Omental fat pad (tissue), 3 donors: ENCODE measurements at regions not wholly inside any gene's neighbourhood (a gene's known extent, or its start where the extent isn't known, plus 50 kb on each side); places are given as distances from the start of the nearest gene placed in this dataset.

ENCODE experiments used
- ATAC-seq: fragments of 150-250 bp; one replicate; pipeline ENCODE4 v1.9.1; 2016; ENCODE audit warnings: mild to moderate bottlenecking, moderate library complexity; ENCODE audit not compliant: low FRiP score
- DNase-seq: peaks from one replicate; pipeline ENCODE4 v3.0.0-alpha.2; 2019; ENCODE audit warnings: low spot score
- CTCF ChIP-seq, 3 donors: fragments of 450-650 bp; IDR thresholded peaks; one replicate each; pipeline ENCODE4 v1.5.1; 2016 to 2017; ENCODE audit warnings: antibody characterized with exemption in 3 of 3, mild to moderate bottlenecking in 3 of 3, moderate library complexity in 2 of 3

GRCh38 chr12:5192726-5193125 is 149.0 kb downstream of the KCNA5 start:
- ATAC-seq (no peak), DNase-seq (no peak)
- no peak for TF ChIP-seq CTCF (IDR thresholded peaks at IDR 0.05)

- ATAC-seq (no peak), DNase-seq (no peak)
- no peak for TF ChIP-seq CTCF (IDR thresholded peaks at IDR 0.05)
Observed at GRCh38 chr12:5194306-5194705, 150.6 kb downstream of the KCNA5 start.

- TF ChIP-seq CTCF (IDR thresholded peaks at IDR 0.05): no peak
- ATAC-seq (no peak), DNase-seq (no peak)
Observed at GRCh38 chr12:5195244-5195643, 151.6 kb downstream of the KCNA5 start.

GRCh38 chr12:5195691-5196090 is 152.0 kb downstream of the KCNA5 start:
- ATAC-seq (no peak), DNase-seq (no peak)
- TF ChIP-seq CTCF (IDR thresholded peaks at IDR 0.05): no peak

GRCh38 chr12:5197131-5197530 is 153.5 kb downstream of the KCNA5 start:
- DNase-seq (no peak), ATAC-seq (no peak)
- no peak for TF ChIP-seq CTCF (IDR thresholded peaks at IDR 0.05)

GRCh38 chr12:5197656-5198055 is 154.0 kb downstream of the KCNA5 start:
- no peak for DNase-seq
- TF ChIP-seq CTCF (IDR thresholded peaks at IDR 0.05): no peak
- no peak for ATAC-seq

- DNase-seq (no peak), ATAC-seq (no peak)
- no peak for TF ChIP-seq CTCF (IDR thresholded peaks at IDR 0.05)
Observed at GRCh38 chr12:5200278-5201087, 156.8 kb downstream of the KCNA5 start.
